ENCODE measurements at regions not wholly inside any gene's neighbourhood (a gene's known extent, or its start where the extent isn't known, plus 50 kb on each side); places are given as distances from the start of the nearest gene placed in this dataset.
A peak's percentile ranks its signal among the peaks of the same experiment; 100 is the strongest.
"Not testable (repeated sequence)": the region's sequence is repeated elsewhere in the genome, so short reads cannot be mapped to it uniquely, and the experiment has no call there.

- no peak for DNase-seq (ENCODE audit: low spot score in 2 of 2)
- intact Hi-C loops (cut with DNase I), result no loop called here
- Histone ChIP-seq H3K4me3 (no peak overlapping the region), H3K4me1 (no peaks in the 10 kb centered on the region), H3K27me3 (no peaks in the 10 kb centered on the region), H3K36me3 (no peaks in the 10 kb centered on the region), H3K27ac (no peak overlapping the region), H3K9me3 (no peaks in the 10 kb centered on the region)
- TF ChIP-seq CTCF (IDR thresholded peaks at IDR 0.05), result no peak
Measured at GRCh38 chr1:96445302-96445701, 276.3 kb upstream of the PTBP2 start.

- Histone ChIP-seq H3K9me3 (no peaks in the 10 kb centered on the region), H3K36me3 (no peaks in the 10 kb centered on the region), H3K4me3 (no peak overlapping the region), H3K27me3 (no peaks in the 10 kb centered on the region), H3K27ac (no peak overlapping the region), H3K4me1 (no peaks in the 10 kb centered on the region)
- DNase-seq (ENCODE audit: low spot score in 2 of 2), result no peak
- TF ChIP-seq CTCF (IDR thresholded peaks at IDR 0.05), result no peak
- intact Hi-C loops (cut with DNase I), result no loop called here
Measured at GRCh38 chr1:96464066-96464465, 257.5 kb upstream of the PTBP2 start.

GRCh38 chr1:96464522-96464921, 257.1 kb upstream of the PTBP2 start:
- H3K27me3 ChIP-seq, result no peaks in the 10 kb centered on the region
- H3K4me3 ChIP-seq, result no peak overlapping the region
- intact Hi-C loops (cut with DNase I), result no loop called here
- no peak for DNase-seq (ENCODE audit: low spot score in 2 of 2)
- no peak overlapping the region for H3K27ac ChIP-seq
- no peak for TF ChIP-seq CTCF (IDR thresholded peaks at IDR 0.05)
- H3K9me3 ChIP-seq, result no peaks in the 10 kb centered on the region
- no peaks in the 10 kb centered on the region for H3K4me1 ChIP-seq
- H3K36me3 ChIP-seq, result no peaks in the 10 kb centered on the region

- H3K9me3 ChIP-seq, result no peaks in the 10 kb centered on the region
- DNase-seq (ENCODE audit: low spot score in 2 of 2), result no peak
- no peaks in the 10 kb centered on the region for H3K4me1 ChIP-seq
- H3K4me3 ChIP-seq, result no peak overlapping the region
- no peaks in the 10 kb centered on the region for H3K36me3 ChIP-seq
- no peak for TF ChIP-seq CTCF (IDR thresholded peaks at IDR 0.05)
- intact Hi-C loops (cut with DNase I), result no loop called here
- H3K27me3 ChIP-seq, result no peaks in the 10 kb centered on the region
- no peak overlapping the region for H3K27ac ChIP-seq
Measured at GRCh38 chr1:96464991-96465390, 256.6 kb upstream of the PTBP2 start.

GRCh38 chr1:96465441-96465840, 256.1 kb upstream of the PTBP2 start:
- H3K36me3 ChIP-seq, result no peaks in the 10 kb centered on the region
- no peaks in the 10 kb centered on the region for H3K4me1 ChIP-seq
- no peak overlapping the region for H3K4me3 ChIP-seq
- intact Hi-C loops (cut with DNase I), result no loop called here
- no peaks in the 10 kb centered on the region for H3K9me3 ChIP-seq
- DNase-seq (ENCODE audit: low spot score in 2 of 2), result peak in 1 of 2 donors; percentile 65
- TF ChIP-seq CTCF (IDR thresholded peaks at IDR 0.05), result no peak
- H3K27me3 ChIP-seq, result no peaks in the 10 kb centered on the region
- no peak overlapping the region for H3K27ac ChIP-seq

GRCh38 chr1:96466842-96467241, 254.7 kb upstream of the PTBP2 start:
- intact Hi-C loops (cut with DNase I), result no loop called here
- H3K9me3 ChIP-seq, result no peaks in the 10 kb centered on the region

GRCh38 chr1:96469726-96470125, 251.9 kb upstream of the PTBP2 start:
- H3K27ac ChIP-seq; H3K36me3 ChIP-seq; H3K27me3 ChIP-seq; H3K9me3 ChIP-seq; H3K4me3 ChIP-seq; DNase-seq (ENCODE audit: low spot score in 2 of 2); intact Hi-C loops (cut with DNase I); H3K4me1 ChIP-seq: not testable (repeated sequence)

More at GRCh38 chr1:96466842-96467241, 254.7 kb upstream of the PTBP2 start:
- no peak for TF ChIP-seq CTCF (IDR thresholded peaks at IDR 0.05)
- Histone ChIP-seq H3K27me3 (no peaks in the 10 kb centered on the region), H3K36me3 (no peaks in the 10 kb centered on the region), H3K4me1 (no peaks in the 10 kb centered on the region), H3K27ac (no peak overlapping the region), H3K4me3 (no peak overlapping the region)
- DNase-seq (ENCODE audit: low spot score in 2 of 2), result no peak
